ENCODE measurements at regions not wholly inside any gene's neighbourhood (a gene's known extent, or its start where the extent isn't known, plus 50 kb on each side); places are given as distances from the start of the nearest gene placed in this dataset.

- TF ChIP-seq, protein P1, sequence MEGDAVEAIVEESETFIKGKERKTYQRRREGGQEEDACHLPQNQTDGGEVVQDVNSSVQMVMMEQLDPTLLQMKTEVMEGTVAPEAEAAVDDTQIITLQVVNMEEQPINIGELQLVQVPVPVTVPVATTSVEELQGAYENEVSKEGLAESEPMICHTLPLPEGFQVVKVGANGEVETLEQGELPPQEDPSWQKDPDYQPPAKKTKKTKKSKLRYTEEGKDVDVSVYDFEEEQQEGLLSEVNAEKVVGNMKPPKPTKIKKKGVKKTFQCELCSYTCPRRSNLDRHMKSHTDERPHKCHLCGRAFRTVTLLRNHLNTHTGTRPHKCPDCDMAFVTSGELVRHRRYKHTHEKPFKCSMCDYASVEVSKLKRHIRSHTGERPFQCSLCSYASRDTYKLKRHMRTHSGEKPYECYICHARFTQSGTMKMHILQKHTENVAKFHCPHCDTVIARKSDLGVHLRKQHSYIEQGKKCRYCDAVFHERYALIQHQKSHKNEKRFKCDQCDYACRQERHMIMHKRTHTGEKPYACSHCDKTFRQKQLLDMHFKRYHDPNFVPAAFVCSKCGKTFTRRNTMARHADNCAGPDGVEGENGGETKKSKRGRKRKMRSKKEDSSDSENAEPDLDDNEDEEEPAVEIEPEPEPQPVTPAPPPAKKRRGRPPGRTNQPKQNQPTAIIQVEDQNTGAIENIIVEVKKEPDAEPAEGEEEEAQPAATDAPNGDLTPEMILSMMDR (IDR thresholded peaks at IDR 0.05; ENCODE audit: extremely low read depth in 1 of 2, insufficient read depth in 1 of 2, low read depth in 1 of 2, low read length in 2 of 2): no peak
- no peak for TF ChIP-seq POLR2A (IDR thresholded peaks at IDR 0.05; ENCODE audit: low read depth, low read length)
- TF ChIP-seq MYC (IDR thresholded peaks at IDR 0.05; ENCODE audit: low read depth, low read length): no peak
- TF ChIP-seq JUN (IDR thresholded peaks at IDR 0.05; ENCODE audit: borderline replicate concordance, insufficient read depth, insufficient read length, low read depth): no peak
- TF ChIP-seq, protein P2, sequence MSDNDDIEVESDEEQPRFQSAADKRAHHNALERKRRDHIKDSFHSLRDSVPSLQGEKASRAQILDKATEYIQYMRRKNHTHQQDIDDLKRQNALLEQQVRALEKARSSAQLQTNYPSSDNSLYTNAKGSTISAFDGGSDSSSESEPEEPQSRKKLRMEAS (IDR thresholded peaks at IDR 0.05; ENCODE audit: insufficient read depth, insufficient read length): no peak
- no peak for TF ChIP-seq POLR2AphosphoS5 (IDR thresholded peaks at IDR 0.05; ENCODE audit: insufficient read depth, low read depth, low read length)
- no peak for TF ChIP-seq GATA2 (IDR thresholded peaks at IDR 0.05; ENCODE audit: insufficient read depth, insufficient read length, low read depth, low read length)
- no peak for TF ChIP-seq EZH2 (IDR thresholded peaks at IDR 0.05; ENCODE audit: borderline replicate concordance, low read depth, low read length, severe bottlenecking)
Observed at GRCh38 chr4:24175707-24176106, 285.9 kb upstream of the PPARGC1A start.

Measured in endothelial cell of umbilical vein (primary cell).